ENCODE measurements at regions not wholly inside any gene's neighbourhood (a gene's known extent, or its start where the extent isn't known, plus 50 kb on each side); places are given as distances from the start of the nearest gene placed in this dataset.

DNA sequence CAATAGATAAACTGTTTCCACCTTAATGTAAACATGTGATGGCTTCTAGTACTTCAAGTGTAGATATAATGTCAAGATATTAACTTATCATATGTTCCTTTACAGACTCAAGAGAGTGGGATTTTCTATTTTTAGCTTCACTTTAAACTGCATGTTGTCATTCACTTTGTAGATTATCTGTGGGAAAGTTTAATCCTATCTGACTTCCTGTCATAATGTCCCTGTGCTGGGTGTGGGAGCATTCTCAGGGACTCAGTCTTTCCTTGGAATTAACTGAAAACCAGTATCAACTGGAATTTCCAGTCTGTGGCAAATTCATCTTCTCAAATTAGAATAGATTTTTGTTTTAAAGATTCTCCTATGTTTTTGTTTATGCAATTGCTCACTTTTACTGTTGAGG, 226.1 kb upstream of the FERMT1 start:
- TF ChIP-seq GATA3 (IDR thresholded peaks at IDR 0.05; ENCODE audit: low read depth, low read length) (no peak), GATA2 (IDR thresholded peaks at IDR 0.05; ENCODE audit: low read depth, low read length) (no peak)

DNA sequence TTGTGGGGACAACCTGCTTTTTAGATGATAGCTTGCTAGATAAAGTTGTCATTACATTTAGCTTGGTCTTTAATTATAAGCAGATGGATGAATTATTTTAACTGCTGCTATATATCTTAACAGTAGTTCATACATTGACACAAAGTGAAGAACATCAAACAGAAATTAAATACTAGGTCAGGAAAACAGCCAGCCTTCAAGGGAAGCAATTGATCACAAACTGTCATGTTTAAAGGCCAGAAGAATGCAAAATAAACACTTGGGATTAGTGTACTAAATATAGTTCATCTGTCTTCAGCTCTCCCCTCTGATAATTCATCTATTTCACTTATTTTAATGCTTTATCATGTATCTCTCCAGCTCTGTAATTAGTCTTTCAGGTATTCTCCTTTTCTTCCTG, 225.1 kb upstream of the FERMT1 start:
- TF ChIP-seq GATA3 (IDR thresholded peaks at IDR 0.05; ENCODE audit: low read depth, low read length) (no peak), GATA2 (IDR thresholded peaks at IDR 0.05; ENCODE audit: low read depth, low read length) (no peak)

DNA sequence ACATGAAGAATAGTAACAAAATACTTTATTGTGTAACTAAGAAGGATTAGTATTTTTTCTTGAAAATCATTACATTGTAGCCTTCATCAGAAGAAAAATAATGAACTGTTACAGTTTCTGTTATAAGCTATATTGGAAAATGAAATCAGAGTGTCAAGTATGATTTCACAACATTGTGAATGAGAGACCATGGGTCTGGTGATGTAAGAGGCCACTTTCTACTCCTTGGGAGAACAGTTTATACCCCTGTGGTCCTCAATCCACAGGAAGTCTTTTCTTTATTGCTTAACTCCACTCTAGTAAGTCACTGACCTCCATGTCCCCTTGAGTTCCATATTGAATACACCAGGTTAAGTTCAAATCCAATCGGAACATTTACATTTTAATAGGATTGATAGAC, 218.7 kb upstream of the FERMT1 start:
- no peak for TF ChIP-seq GATA2 (IDR thresholded peaks at IDR 0.05; ENCODE audit: low read depth, low read length)
- no peak for TF ChIP-seq GATA3 (IDR thresholded peaks at IDR 0.05; ENCODE audit: low read depth, low read length)

DNA sequence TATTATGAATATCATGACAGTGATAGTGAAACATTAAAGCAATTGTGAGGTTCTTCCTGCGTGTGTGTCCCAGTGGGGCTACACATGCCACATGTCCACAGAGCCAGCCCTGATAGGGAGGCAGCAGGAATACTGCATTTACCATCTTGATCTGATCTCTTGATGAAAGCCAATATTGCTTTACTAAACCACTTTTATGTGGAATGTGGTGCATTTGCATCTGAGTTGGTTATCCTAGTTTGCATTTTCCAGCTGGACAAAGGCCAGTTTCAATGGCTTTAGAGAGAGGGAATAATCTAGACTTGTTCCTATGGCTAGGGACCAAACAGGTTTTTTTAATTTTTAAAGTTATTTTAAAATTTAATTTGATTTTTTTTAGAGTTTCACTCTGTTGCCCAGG, 216.3 kb upstream of the FERMT1 start:
- TF ChIP-seq GATA2 (IDR thresholded peaks at IDR 0.05; ENCODE audit: low read depth, low read length) (no peak), GATA3 (IDR thresholded peaks at IDR 0.05; ENCODE audit: low read depth, low read length) (no peak)

DNA sequence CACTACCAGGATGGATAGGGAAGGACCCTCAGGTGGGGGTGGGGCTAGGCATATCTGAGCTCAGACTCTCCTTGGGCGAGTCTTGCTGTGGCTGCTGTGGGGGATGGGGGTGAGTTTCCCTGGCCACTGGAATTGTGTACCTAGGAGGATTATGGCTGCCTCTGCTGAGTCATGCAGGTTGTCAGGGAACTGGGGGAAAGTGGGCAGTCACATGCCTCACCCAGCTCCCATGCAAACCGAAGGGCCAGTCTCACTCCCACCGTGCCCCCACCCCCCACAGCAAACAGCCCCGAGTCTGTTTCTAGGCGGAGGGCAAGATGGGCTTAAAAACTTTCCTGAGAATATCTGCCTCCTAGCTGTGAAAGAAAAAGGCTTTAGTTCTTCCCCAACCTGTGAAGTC, 210.3 kb upstream of the FERMT1 start:
- TF ChIP-seq GATA2 (IDR thresholded peaks at IDR 0.05; ENCODE audit: low read depth, low read length), result no peak
- no peak for TF ChIP-seq GATA3 (IDR thresholded peaks at IDR 0.05; ENCODE audit: low read depth, low read length)

DNA sequence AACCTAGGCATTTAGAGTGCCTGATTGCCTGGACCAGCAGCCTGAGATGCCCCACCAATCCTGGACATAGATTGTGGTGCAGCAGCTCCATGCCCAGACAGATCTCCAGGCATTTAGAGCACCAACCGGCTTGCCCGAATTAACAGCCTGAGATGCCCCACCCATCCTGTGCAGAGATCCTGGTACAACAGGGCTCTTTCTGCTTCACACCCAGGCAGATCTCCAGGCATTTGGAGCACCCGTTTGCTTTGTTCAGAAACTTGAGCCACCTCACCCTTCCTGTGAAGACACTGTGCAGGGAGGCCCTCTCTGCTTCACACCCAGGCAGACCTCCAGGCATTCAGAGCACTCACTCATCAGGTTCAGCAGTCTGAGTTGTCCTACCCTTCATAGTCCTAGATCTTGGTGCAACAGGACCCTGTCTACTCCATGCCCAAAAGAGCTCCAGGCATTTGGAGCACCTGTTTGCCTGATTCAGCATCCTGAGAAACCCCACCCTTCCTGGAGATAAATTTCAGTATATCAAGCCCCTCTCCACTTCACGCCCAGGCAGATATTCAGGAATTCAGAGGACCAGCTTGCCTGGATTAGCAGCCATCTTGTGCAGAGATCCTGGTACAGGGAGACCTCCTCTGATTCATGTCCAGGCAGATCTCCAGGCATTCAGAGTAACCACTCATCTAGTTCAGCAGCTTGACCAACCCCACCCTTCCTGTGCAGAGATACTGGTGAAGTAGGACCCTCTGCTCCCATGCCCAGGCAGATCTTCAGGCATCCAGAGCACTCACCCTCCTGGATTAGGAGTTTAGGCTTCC, 189.2 kb upstream of the FERMT1 start:
- no peak for TF ChIP-seq GATA3 (IDR thresholded peaks at IDR 0.05; ENCODE audit: low read depth, low read length)
- TF ChIP-seq GATA2 (IDR thresholded peaks at IDR 0.05; ENCODE audit: low read depth, low read length), result no peak

DNA sequence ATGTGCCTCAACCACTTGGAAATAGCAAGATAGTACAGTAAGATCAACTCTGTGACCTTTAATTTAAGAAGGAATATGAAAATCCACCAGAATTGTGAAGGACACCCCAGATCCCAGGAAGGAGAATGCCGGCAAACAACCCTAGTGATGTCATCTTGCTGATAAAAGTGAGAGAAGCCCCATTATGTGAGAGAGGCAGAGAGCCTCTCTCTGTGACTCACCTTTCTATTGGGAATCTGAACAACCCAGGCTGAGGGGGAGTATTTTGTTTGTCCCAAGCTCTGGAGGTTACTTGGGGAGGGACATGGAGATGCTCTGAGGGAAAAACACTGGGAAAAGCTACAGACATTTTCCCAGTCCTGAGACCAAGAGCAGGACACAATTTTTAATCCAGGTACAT, 188.3 kb upstream of the FERMT1 start:
- no peak for TF ChIP-seq GATA2 (IDR thresholded peaks at IDR 0.05; ENCODE audit: low read depth, low read length)
- no peak for TF ChIP-seq GATA3 (IDR thresholded peaks at IDR 0.05; ENCODE audit: low read depth, low read length)

DNA sequence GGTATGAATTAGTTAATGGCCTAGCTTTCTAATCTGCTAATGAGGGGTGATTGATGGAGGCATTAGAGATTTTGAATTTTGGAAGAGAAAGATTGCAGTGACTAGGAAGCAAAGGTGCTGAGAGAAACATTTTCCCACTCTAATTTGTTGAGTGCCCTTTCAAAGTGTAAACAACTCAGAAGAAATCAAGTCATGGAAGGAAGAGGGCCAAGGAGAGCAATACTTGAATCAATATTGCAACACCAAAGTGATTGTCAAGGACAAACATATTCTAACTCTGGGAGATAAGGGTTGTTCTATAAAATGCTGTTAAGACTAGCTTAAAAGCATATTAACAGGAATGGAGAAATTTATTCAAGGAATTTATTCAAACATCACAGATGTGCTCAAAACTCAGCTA, 182.7 kb upstream of the FERMT1 start:
- TF ChIP-seq GATA3 (IDR thresholded peaks at IDR 0.05; ENCODE audit: low read depth, low read length) (no peak), GATA2 (IDR thresholded peaks at IDR 0.05; ENCODE audit: low read depth, low read length) (no peak)

DNA sequence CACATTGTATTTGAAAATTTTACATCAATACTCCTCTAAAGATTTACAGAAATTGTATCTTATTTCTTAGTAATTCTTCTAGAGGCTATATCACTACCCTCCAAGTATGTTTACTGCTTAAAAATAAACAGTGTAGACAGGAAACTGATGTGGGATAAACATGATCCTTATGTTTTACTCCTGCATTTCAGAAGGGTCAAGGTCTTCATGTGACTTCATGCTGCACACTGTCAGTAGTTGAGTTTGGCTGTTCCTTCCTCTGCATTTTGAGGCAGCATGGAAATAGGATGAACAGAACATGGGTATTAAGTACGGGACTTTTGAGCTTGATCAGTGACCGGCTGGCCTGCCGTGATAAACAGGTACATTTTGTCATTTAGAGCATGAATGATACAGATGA, 179.2 kb upstream of the FERMT1 start:
- no peak for TF ChIP-seq GATA2 (IDR thresholded peaks at IDR 0.05; ENCODE audit: low read depth, low read length)
- no peak for TF ChIP-seq GATA3 (IDR thresholded peaks at IDR 0.05; ENCODE audit: low read depth, low read length)

DNA sequence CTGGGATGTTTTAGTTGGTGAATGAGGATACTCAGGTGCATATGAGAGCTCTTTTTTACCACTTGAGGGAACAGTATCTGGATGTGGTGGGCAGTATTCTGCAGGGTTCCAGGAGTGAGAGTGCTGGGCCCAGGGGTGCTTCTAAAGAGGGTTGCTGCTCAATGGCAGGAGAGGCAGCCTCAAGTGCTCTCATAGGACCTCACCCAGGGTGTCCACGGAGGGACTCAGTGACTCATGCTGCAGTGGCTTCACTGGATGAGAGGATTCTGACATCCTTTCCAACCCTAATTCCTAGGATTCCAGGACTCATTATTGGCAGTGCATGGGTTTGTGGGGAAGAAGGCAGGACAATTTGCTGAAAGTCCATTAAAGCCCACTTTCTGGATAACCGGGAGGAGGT, 176.6 kb upstream of the FERMT1 start:
- no peak for TF ChIP-seq GATA3 (IDR thresholded peaks at IDR 0.05; ENCODE audit: low read depth, low read length)
- no peak for TF ChIP-seq GATA2 (IDR thresholded peaks at IDR 0.05; ENCODE audit: low read depth, low read length)

DNA sequence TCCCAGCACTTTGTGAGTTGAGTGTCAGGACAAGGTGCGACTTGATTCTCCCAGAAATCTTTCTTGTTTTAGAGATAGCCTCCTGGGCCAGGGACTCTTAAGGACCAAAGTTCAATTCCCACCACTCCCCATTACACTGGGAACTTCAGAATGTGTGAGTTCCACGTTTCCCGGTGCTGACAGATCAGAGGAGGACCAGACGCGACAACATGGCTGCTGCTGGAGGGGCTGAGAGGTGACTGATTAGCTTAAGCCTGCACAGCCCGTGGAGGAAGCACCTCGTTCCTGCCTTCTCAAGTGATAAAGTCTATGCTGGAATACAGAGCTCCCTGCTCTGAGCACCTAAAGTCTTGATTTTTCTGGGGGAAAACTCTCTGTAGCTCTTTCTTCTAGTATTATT, 175.2 kb upstream of the FERMT1 start:
- no peak for TF ChIP-seq GATA2 (IDR thresholded peaks at IDR 0.05; ENCODE audit: low read depth, low read length)

DNA sequence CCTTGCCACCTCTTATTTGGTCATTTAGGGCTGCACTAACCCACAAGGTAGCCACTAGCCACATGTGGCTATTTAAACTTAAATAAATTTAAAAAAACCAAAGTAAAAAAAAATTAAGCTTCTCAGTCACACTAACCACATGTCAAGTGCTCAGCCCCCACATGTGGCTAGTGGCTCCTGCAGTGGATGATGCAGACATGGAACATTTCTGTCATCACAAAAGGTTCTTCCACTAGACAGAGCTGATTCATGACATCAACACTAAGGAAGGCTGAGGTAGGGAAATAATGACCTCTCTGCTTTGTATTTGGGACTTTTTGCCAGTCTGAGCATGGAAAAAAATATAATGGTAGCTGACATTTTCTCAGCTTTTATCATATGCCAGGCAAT, 173.0 kb upstream of the FERMT1 start:
- no peak for TF ChIP-seq GATA3 (IDR thresholded peaks at IDR 0.05; ENCODE audit: low read depth, low read length)
- no peak for TF ChIP-seq GATA2 (IDR thresholded peaks at IDR 0.05; ENCODE audit: low read depth, low read length)

DNA sequence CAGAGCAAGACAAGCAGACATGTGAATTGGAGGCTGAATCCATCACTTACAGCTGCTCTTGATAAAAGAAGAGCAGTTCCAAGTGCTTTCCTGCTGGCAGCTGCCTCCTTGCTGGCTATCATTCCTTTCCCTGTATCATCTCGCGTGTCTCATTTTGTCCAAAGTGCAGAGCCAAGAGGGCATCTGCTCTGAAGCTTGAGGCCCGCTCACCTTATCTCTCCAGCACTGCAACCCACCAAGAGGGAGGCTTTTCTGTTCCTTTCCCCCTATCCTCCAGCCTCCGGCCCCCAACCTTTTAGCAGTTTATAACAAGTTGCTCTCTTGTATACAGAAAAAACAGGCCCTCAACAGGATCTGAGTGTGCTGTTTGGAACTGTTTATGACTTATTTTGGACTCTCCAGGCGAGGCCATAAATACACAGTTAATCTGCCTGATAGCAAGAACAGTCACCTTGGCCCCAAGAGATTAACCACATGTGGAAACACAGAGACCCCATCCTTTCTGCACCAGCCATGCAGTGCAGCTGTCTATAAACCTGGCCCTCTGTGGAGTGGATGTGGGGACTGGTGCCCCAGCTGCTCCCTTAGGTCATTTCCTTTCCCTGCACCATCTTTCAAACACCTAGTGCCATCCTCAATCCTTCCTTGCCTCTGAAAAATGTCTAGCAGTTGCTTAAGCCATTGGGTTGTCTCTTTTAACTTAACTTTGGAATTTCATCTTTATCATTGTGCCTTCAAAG, 172.5 kb upstream of the FERMT1 start:
- TF ChIP-seq GATA2 (IDR thresholded peaks at IDR 0.05; ENCODE audit: low read depth, low read length) (no peak), GATA3 (IDR thresholded peaks at IDR 0.05; ENCODE audit: low read depth, low read length) (no peak)

DNA sequence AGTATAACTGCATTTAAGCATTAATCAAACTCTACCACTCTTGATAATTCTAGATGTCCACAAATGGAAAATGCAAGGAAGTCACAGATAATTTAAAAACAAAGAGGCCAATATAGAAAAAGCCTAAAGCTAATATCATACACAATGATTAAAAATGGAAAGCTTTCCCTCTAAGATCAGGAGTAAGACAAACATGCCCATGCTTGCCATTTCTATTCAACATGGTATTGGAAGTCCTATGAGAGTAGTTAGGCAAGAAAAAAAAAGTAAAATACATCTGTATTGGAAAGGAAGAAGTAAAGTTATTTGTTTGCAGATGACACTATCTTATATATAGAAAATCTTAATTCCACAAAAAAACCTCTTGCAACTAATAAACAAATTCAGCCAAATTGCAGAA, 164.6 kb upstream of the FERMT1 start:
- no peak for TF ChIP-seq GATA2 (IDR thresholded peaks at IDR 0.05; ENCODE audit: low read depth, low read length)
- TF ChIP-seq GATA3 (IDR thresholded peaks at IDR 0.05; ENCODE audit: low read depth, low read length), result no peak

DNA sequence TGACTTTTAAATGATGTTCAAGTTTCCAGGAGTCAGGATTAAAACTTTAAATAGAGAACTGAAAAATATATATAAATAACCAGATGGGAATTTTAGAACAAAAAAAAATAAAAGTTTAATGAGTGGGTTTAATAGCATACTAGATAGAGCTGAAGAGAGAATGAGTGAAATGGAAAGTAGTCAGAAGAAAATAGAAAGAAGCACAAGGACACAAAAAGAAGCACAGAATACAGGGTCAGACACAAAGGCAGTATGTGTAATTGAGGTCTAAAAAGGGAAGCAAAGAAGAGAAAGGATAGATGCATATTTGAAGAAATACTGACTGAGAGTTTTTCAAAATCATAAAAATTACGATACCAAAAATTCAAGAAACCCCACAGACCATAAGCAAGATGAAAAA, 159.8 kb upstream of the FERMT1 start:
- TF ChIP-seq GATA2 (IDR thresholded peaks at IDR 0.05; ENCODE audit: low read depth, low read length), result no peak
- no peak for TF ChIP-seq GATA3 (IDR thresholded peaks at IDR 0.05; ENCODE audit: low read depth, low read length)

All from SH-SY5Y (cell line).